ENCODE measurements at regions not wholly inside any gene's neighbourhood (a gene's known extent, or its start where the extent isn't known, plus 50 kb on each side); places are given as distances from the start of the nearest gene placed in this dataset.

DNA sequence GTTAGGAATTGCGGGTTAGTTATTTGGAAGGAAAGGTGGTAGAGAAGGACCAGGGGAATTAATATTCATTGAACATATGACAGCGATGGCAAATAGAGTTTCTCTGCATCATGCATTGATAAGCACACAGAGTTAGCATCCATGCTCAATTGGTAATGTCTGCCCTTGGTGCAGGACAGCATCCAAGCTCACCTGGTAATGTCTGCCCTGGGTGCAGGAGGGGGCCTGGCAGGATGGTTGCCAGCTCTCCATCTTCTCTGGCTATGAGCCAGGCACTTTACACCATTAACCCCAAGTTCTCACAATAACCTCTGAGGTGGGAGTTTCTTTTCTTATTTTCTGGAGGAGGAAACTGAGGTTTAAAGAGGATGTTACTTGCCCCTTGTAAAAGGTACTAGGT lies 50.4 kb upstream of the RBFOX2 start:
- H3K9me3 ChIP-seq (ENCODE audit: control insufficient read depth, low read length) = no peaks in the 10 kb centered on the region
- intact Hi-C loops (cut with DNase I) = no loop called here
- 97% methylated on average over 2 of the region's 2 CpGs for WGBS, 2 donors
- no peaks in the 10 kb centered on the region for H3K4me1 ChIP-seq (ENCODE audit: control insufficient read depth in 1 of 2, insufficient read depth in 2 of 2, low read length in 2 of 2)
- H3K4me3 ChIP-seq (ENCODE audit: low read length in 2 of 2) = no peak overlapping the region
- no peaks in the 10 kb centered on the region for H3K36me3 ChIP-seq (ENCODE audit: control insufficient read depth in 1 of 2, insufficient read depth in 2 of 2, low read length in 1 of 2)
- no peaks in the 10 kb centered on the region for H3K27me3 ChIP-seq (ENCODE audit: control insufficient read depth in 1 of 2, insufficient read depth in 2 of 2, low read length in 1 of 2)
- no peak overlapping the region for H3K27ac ChIP-seq (ENCODE audit: low read depth in 1 of 2, low read length in 2 of 2)
- ATAC-seq (ENCODE audit: low FRiP score) = no peak
- no peak for DNase-seq
